ENCODE measurements at regions not wholly inside any gene's neighbourhood (a gene's known extent, or its start where the extent isn't known, plus 50 kb on each side); places are given as distances from the start of the nearest gene placed in this dataset.

DNA sequence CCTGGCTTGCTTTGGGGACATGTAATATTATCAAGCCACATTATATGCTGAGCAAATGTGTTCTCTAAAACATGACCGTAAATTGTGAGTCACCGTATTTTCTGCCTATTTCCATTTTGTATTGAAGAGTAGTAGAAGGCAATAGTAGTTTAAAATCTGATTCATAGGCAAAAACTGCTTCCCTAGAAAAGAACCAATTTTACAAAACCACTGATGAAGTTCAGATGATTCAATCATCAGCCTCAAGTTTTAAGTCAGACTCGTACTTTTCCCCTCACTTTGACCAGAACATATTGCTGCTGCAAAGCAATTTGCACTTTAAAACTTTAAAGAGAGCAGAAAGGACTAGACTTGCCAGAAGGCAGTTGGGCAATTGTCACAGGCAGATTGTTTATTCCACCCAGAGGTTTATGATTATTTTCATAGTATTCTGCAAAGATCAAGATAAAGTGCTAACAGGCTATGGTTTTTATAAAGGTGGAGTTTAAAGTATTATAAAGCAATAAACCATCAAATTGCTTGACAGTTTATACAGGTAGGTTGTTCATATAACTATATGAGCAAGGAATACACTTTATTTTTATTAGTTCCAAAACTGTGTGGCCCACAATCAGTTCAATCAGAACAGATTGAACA, 168.2 kb downstream of the ETV1 start:
- TF ChIP-seq, protein P1, sequence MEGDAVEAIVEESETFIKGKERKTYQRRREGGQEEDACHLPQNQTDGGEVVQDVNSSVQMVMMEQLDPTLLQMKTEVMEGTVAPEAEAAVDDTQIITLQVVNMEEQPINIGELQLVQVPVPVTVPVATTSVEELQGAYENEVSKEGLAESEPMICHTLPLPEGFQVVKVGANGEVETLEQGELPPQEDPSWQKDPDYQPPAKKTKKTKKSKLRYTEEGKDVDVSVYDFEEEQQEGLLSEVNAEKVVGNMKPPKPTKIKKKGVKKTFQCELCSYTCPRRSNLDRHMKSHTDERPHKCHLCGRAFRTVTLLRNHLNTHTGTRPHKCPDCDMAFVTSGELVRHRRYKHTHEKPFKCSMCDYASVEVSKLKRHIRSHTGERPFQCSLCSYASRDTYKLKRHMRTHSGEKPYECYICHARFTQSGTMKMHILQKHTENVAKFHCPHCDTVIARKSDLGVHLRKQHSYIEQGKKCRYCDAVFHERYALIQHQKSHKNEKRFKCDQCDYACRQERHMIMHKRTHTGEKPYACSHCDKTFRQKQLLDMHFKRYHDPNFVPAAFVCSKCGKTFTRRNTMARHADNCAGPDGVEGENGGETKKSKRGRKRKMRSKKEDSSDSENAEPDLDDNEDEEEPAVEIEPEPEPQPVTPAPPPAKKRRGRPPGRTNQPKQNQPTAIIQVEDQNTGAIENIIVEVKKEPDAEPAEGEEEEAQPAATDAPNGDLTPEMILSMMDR (IDR thresholded peaks at IDR 0.05): no peak

DNA sequence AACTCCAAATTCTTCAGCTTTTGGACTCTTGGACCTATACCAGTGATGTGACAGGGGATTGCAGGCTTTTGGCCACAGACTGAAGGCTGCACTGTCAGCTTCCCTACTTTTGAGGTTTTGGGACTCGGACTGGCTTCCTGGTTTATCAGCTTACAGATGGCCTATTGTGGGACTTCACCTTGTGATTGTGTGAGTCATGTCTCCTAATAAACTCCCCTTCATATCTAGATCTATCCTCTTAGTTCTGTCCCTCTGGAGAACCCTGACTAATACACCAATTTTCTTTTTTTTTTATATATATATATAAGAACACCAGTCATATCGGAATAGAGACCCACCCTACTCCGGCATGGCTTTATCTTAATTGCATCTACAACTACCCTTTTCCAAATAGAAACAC, 166.8 kb downstream of the ETV1 start:
- TF ChIP-seq, protein P1 (IDR thresholded peaks at IDR 0.05): no peak

DNA sequence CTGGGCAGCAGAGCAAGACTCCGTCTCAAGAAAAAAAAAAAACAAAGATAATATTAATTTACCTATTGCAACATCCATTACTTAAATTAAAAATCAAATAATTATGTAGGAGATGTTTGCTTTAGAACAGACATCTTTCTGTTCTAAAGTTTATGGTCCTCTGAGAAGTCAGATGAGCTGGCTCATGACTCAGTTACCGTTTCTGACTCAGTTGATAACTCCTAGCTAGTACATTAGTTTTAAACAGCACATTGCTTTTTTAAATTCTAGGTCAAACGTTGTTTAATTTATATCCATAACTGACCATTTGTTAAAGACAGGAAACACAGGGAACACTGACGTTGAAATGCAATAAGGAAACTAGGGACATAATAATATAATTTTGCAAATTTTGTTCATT, 162.7 kb downstream of the ETV1 start:
- TF ChIP-seq, protein P1 (IDR thresholded peaks at IDR 0.05): no peak

DNA sequence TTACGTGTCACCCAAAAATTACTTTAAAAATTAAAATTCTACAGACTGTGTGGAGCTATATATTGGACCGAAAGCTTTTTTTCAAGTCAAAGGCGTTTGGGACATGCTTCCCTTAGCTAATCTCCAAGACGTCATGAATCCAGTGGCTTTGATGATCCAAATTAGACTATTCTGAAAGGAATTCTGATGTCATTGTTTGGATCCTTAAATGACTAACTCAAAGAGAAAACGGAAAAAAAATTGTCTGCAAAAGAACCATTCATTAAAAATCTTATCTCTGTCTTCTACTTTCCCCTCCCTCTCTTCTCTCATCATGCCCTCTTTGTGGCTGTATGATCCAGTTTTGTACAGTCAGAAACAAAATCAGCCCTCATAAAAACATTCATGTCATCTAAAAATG, 161.8 kb downstream of the ETV1 start:
- TF ChIP-seq, protein P1 (IDR thresholded peaks at IDR 0.05): no peak

DNA sequence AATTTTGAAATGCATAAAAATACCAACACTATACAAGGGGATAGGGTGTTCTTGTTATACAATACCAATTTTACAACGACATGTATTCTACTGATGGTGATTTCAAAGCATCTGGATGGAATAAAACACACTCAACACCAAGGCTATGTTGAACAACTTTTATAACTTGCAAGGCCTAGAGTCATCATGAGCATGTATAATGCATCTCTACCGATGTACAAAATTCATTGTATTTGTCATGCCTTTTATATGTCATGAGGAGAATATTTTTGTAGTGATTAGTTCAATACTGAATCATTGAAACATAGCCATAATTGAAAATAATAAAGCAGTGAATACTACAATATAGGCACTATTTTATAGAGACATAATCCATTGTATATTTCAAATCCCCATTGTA, 160.2 kb downstream of the ETV1 start:
- TF ChIP-seq, protein P1 (IDR thresholded peaks at IDR 0.05): no peak

DNA sequence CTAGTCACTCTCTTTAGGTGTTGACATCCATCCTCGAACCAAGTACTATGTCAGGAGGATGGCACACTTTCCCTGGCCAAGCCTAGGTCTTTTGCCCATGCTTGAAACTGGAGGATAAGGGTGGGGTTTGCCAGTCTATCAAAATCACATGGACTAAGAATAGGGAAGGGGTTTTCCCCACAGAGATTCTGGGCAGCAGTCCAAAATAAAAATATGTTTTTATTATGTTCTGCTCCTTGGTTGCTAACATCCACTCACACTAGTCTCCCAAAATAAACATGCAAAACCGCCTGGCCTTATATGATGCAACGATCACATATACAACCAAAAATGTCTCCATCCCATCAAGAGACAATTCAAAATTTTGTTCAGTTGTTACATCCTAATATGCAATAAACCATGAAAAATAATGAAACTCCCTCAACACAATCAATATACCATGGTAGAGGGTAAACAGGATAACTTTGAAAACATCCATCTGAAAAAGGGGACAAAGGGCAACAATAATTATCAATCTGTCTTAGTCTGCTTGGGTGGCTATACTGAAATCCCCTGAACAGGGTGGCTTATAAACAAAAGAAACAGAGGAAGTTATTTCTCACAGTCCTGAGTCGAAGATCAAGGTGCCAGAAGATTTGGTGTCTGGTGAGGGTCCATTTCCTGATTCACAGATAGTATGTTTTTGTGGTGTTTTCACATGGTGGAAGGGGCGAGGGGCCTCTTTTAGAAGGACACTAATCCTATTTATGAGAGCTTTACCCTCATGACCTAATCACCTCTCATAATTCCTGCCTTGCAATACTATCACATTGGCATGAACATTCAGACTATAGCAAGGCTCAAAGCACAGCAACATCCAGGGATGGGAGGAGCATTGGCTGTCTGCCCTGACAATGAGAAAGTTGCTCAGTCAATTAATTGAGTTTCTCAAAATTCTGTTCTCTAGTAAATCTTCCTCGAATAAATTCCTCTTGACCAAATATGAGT, 159.3 kb downstream of the ETV1 start:
- TF ChIP-seq, protein P1 (IDR thresholded peaks at IDR 0.05): no peak

DNA sequence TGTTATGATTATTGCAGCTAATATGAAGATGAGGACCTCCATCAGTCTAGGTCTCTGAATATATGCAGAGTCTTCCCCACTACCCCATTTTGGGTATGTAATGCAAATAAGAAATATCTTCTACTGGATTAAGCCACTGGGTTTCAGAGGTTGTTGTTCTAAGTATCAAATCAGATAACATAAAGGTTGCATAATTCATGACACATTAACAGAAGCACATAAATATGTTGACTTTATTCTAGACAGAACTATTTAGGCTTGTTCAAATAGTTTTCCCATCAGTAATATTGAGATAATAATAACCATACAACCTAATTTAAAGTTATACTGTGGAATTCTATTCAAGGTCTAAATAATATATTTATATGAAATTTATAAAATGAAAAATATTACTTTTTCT, 157.1 kb downstream of the ETV1 start:
- TF ChIP-seq, protein P1 (IDR thresholded peaks at IDR 0.05): no peak

All from LNCAP (cell line).